Erythroblast (primary cell): ENCODE measurements at regions not wholly inside any gene's neighbourhood (a gene's known extent, or its start where the extent isn't known, plus 50 kb on each side); places are given as distances from the start of the nearest gene placed in this dataset.

ENCODE experiments used
- GATA1 ChIP-seq: IDR thresholded peaks from 2 replicates; pipeline ENCODE4 v1.6.1; 2011; ENCODE audit warnings: low read depth, mild to moderate bottlenecking, control low read depth, low read length, moderate library complexity
- POLR2A ChIP-seq: IDR thresholded peaks from 2 replicates; pipeline ENCODE4 v1.6.1; 2011; ENCODE audit warnings: mild to moderate bottlenecking, low read length

DNA sequence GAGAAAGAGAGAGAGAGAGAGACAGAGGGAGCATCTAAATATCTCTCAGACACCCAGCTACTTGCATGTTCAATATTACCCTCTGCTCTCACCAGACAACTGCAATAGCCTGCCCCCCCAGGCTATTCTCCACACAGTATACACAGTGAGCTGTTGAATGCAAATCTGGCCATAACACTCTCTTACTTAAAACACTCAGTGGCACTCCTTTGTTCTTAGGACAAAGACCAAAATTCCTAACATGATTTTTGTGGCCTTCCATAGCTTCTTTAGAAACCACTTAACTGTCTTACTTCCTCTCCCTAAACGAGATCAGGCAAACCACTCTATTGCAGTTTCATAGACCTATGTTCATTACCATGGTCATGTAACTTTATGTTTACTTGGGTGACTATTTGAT is 903.6 kb upstream of the AUTS2 start:
- no peak for TF ChIP-seq POLR2A
- no peak for TF ChIP-seq GATA1
